NCI-H2081 treated with DMSO at 0.1 percent for 48 hours (cell line): ENCODE measurements at regions not wholly inside any gene's neighbourhood (a gene's known extent, or its start where the extent isn't known, plus 50 kb on each side); places are given as distances from the start of the nearest gene placed in this dataset.

ENCODE experiments used
- DNase-seq: peaks from one replicate; lab custom pipeline; 2025; lab: John Stamatoyannopoulos, UW

DNA sequence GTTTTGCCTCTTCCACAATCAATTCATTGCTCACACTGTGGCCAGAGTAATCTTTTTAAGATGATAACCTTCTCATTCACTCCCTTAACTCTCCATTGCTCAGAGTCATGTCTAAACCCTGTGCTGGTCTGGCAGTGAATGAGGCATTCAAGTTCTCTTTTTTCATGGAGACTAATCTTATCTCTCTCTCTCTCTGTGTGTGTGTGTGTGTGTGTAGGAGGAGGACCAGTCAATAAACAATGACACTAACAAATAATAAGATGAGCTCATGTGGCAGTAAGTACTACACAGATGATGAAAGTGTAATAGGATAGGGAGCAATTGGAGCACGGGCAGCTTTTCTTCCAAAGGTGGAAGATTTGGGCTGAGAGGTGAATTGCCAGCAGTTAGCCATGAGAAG, 122.0 kb upstream of the B3GALT2 start:
- DNase-seq: no peak

GRCh38 chr1:193306430-193306829, 120.0 kb upstream of the B3GALT2 start:
- no peak for DNase-seq
